ENCODE measurements at regions not wholly inside any gene's neighbourhood (a gene's known extent, or its start where the extent isn't known, plus 50 kb on each side); places are given as distances from the start of the nearest gene placed in this dataset.

- Histone ChIP-seq H3K9ac (ENCODE audit: insufficient read length, low read depth) (no peak overlapping the region), H3K9me3 (ENCODE audit: insufficient read depth, low read length) (no peaks in the 10 kb centered on the region), H3K4me3 (ENCODE audit: insufficient read length, low read depth) (no peak overlapping the region), H3K27me3 (ENCODE audit: insufficient read depth, insufficient read length) (no peaks in the 10 kb centered on the region), H3K4me1 (ENCODE audit: insufficient read depth, insufficient read length) (no peaks in the 10 kb centered on the region), H3K36me3 (ENCODE audit: insufficient read depth, insufficient read length, low read length) (no peaks in the 10 kb centered on the region)
- TF ChIP-seq YY1 (IDR thresholded peaks at IDR 0.05; ENCODE audit: insufficient read depth, insufficient read length) (no peak), ZNF274 (IDR thresholded peaks at IDR 0.05; ENCODE audit: low read depth, low read length) (no peak), SUZ12 (IDR thresholded peaks at IDR 0.05; ENCODE audit: extremely low read depth, insufficient read depth, insufficient read length) (no peak)
- no peak for DNase-seq (ENCODE audit: low read depth, low spot score)
Measured at GRCh38 chr11:81388326-81388725, 1345.3 kb downstream of the FAM181B start.

GRCh38 chr11:81380395-81380794, 1353.3 kb downstream of the FAM181B start:
- H3K27me3 ChIP-seq (ENCODE audit: insufficient read depth, insufficient read length): no peaks in the 10 kb centered on the region
- no peaks in the 10 kb centered on the region for H3K36me3 ChIP-seq (ENCODE audit: insufficient read depth, insufficient read length, low read length)
- no peak overlapping the region for H3K4me3 ChIP-seq (ENCODE audit: insufficient read length, low read depth)
- H3K9me3 ChIP-seq (ENCODE audit: insufficient read depth, low read length): no peaks in the 10 kb centered on the region
- no peak for DNase-seq (ENCODE audit: low read depth, low spot score)
- no peak overlapping the region for H3K9ac ChIP-seq (ENCODE audit: insufficient read length, low read depth)
- no peaks in the 10 kb centered on the region for H3K4me1 ChIP-seq (ENCODE audit: insufficient read depth, insufficient read length)
- TF ChIP-seq YY1 (IDR thresholded peaks at IDR 0.05; ENCODE audit: insufficient read depth, insufficient read length): no peak
- TF ChIP-seq SUZ12 (IDR thresholded peaks at IDR 0.05; ENCODE audit: extremely low read depth, insufficient read depth, insufficient read length): no peak
- TF ChIP-seq ZNF274 (IDR thresholded peaks at IDR 0.05; ENCODE audit: low read depth, low read length): no peak

- H3K4me3 ChIP-seq (ENCODE audit: insufficient read length, low read depth): no peak overlapping the region
- no peak overlapping the region for H3K9ac ChIP-seq (ENCODE audit: insufficient read length, low read depth)
- no peaks in the 10 kb centered on the region for H3K27me3 ChIP-seq (ENCODE audit: insufficient read depth, insufficient read length)
- no peaks in the 10 kb centered on the region for H3K9me3 ChIP-seq (ENCODE audit: insufficient read depth, low read length)
- no peaks in the 10 kb centered on the region for H3K36me3 ChIP-seq (ENCODE audit: insufficient read depth, insufficient read length, low read length)
- no peaks in the 10 kb centered on the region for H3K4me1 ChIP-seq (ENCODE audit: insufficient read depth, insufficient read length)
- no peak for DNase-seq (ENCODE audit: low read depth, low spot score)
- no peak for TF ChIP-seq YY1 (IDR thresholded peaks at IDR 0.05; ENCODE audit: insufficient read depth, insufficient read length)
Measured at GRCh38 chr11:81377418-81377817, 1356.2 kb downstream of the FAM181B start.

GRCh38 chr11:81373986-81374385, 1359.7 kb downstream of the FAM181B start:
- Histone ChIP-seq H3K9me3 (ENCODE audit: insufficient read depth, low read length) (no peaks in the 10 kb centered on the region), H3K4me1 (ENCODE audit: insufficient read depth, insufficient read length) (no peaks in the 10 kb centered on the region), H3K36me3 (ENCODE audit: insufficient read depth, insufficient read length, low read length) (no peaks in the 10 kb centered on the region), H3K4me3 (ENCODE audit: insufficient read length, low read depth) (no peak overlapping the region), H3K9ac (ENCODE audit: insufficient read length, low read depth) (no peak overlapping the region), H3K27me3 (ENCODE audit: insufficient read depth, insufficient read length) (no peaks in the 10 kb centered on the region)
- TF ChIP-seq ZNF274 (IDR thresholded peaks at IDR 0.05; ENCODE audit: low read depth, low read length) (no peak), SUZ12 (IDR thresholded peaks at IDR 0.05; ENCODE audit: extremely low read depth, insufficient read depth, insufficient read length) (no peak), YY1 (IDR thresholded peaks at IDR 0.05; ENCODE audit: insufficient read depth, insufficient read length) (no peak)
- DNase-seq (ENCODE audit: low read depth, low spot score): no peak

GRCh38 chr11:81368192-81368591, 1365.5 kb downstream of the FAM181B start:
- Histone ChIP-seq H3K9me3 (ENCODE audit: insufficient read depth, low read length) (no peaks in the 10 kb centered on the region), H3K36me3 (ENCODE audit: insufficient read depth, insufficient read length, low read length) (no peaks in the 10 kb centered on the region), H3K9ac (ENCODE audit: insufficient read length, low read depth) (no peak overlapping the region), H3K4me1 (ENCODE audit: insufficient read depth, insufficient read length) (no peaks in the 10 kb centered on the region), H3K27me3 (ENCODE audit: insufficient read depth, insufficient read length) (no peaks in the 10 kb centered on the region), H3K4me3 (ENCODE audit: insufficient read length, low read depth) (no peak overlapping the region)
- TF ChIP-seq SUZ12 (IDR thresholded peaks at IDR 0.05; ENCODE audit: extremely low read depth, insufficient read depth, insufficient read length): no peak
- no peak for TF ChIP-seq YY1 (IDR thresholded peaks at IDR 0.05; ENCODE audit: insufficient read depth, insufficient read length)
- TF ChIP-seq ZNF274 (IDR thresholded peaks at IDR 0.05; ENCODE audit: low read depth, low read length): no peak
- no peak for DNase-seq (ENCODE audit: low read depth, low spot score)

- Histone ChIP-seq H3K4me1 (ENCODE audit: insufficient read depth, insufficient read length) (no peaks in the 10 kb centered on the region), H3K36me3 (ENCODE audit: insufficient read depth, insufficient read length, low read length) (no peaks in the 10 kb centered on the region), H3K4me3 (ENCODE audit: insufficient read length, low read depth) (no peak overlapping the region), H3K27me3 (ENCODE audit: insufficient read depth, insufficient read length) (no peaks in the 10 kb centered on the region), H3K9me3 (ENCODE audit: insufficient read depth, low read length) (no peaks in the 10 kb centered on the region), H3K9ac (ENCODE audit: insufficient read length, low read depth) (no peak overlapping the region)
- DNase-seq (ENCODE audit: low read depth, low spot score): no peak
- TF ChIP-seq YY1 (IDR thresholded peaks at IDR 0.05; ENCODE audit: insufficient read depth, insufficient read length) (no peak), ZNF274 (IDR thresholded peaks at IDR 0.05; ENCODE audit: low read depth, low read length) (no peak), SUZ12 (IDR thresholded peaks at IDR 0.05; ENCODE audit: extremely low read depth, insufficient read depth, insufficient read length) (no peak)
Measured at GRCh38 chr11:81365496-81365895, 1368.2 kb downstream of the FAM181B start.

GRCh38 chr11:81359476-81359875, 1374.2 kb downstream of the FAM181B start:
- TF ChIP-seq YY1 (IDR thresholded peaks at IDR 0.05; ENCODE audit: insufficient read depth, insufficient read length) (no peak), SUZ12 (IDR thresholded peaks at IDR 0.05; ENCODE audit: extremely low read depth, insufficient read depth, insufficient read length) (no peak), ZNF274 (IDR thresholded peaks at IDR 0.05; ENCODE audit: low read depth, low read length) (no peak)
- H3K4me1 ChIP-seq (ENCODE audit: insufficient read depth, insufficient read length): no peaks in the 10 kb centered on the region
- H3K4me3 ChIP-seq (ENCODE audit: insufficient read length, low read depth): no peak overlapping the region
- no peak for DNase-seq (ENCODE audit: low read depth, low spot score)
- H3K27me3 ChIP-seq (ENCODE audit: insufficient read depth, insufficient read length): no peaks in the 10 kb centered on the region
- H3K36me3 ChIP-seq (ENCODE audit: insufficient read depth, insufficient read length, low read length): no peaks in the 10 kb centered on the region
- no peaks in the 10 kb centered on the region for H3K9me3 ChIP-seq (ENCODE audit: insufficient read depth, low read length)
- H3K9ac ChIP-seq (ENCODE audit: insufficient read length, low read depth): no peak overlapping the region

GRCh38 chr11:81345609-81346008, 1388.1 kb downstream of the FAM181B start:
- DNase-seq (ENCODE audit: low read depth, low spot score): no peak
- Histone ChIP-seq H3K27me3 (ENCODE audit: insufficient read depth, insufficient read length) (no peaks in the 10 kb centered on the region), H3K9me3 (ENCODE audit: insufficient read depth, low read length) (no peaks in the 10 kb centered on the region), H3K36me3 (ENCODE audit: insufficient read depth, insufficient read length, low read length) (no peaks in the 10 kb centered on the region), H3K4me3 (ENCODE audit: insufficient read length, low read depth) (no peak overlapping the region), H3K9ac (ENCODE audit: insufficient read length, low read depth) (no peak overlapping the region), H3K4me1 (ENCODE audit: insufficient read depth, insufficient read length) (no peaks in the 10 kb centered on the region)
- TF ChIP-seq YY1 (IDR thresholded peaks at IDR 0.05; ENCODE audit: insufficient read depth, insufficient read length) (no peak), SUZ12 (IDR thresholded peaks at IDR 0.05; ENCODE audit: extremely low read depth, insufficient read depth, insufficient read length) (no peak), ZNF274 (IDR thresholded peaks at IDR 0.05; ENCODE audit: low read depth, low read length) (no peak)
